ENCODE measurements at regions not wholly inside any gene's neighbourhood (a gene's known extent, or its start where the extent isn't known, plus 50 kb on each side); places are given as distances from the start of the nearest gene placed in this dataset.

DNA sequence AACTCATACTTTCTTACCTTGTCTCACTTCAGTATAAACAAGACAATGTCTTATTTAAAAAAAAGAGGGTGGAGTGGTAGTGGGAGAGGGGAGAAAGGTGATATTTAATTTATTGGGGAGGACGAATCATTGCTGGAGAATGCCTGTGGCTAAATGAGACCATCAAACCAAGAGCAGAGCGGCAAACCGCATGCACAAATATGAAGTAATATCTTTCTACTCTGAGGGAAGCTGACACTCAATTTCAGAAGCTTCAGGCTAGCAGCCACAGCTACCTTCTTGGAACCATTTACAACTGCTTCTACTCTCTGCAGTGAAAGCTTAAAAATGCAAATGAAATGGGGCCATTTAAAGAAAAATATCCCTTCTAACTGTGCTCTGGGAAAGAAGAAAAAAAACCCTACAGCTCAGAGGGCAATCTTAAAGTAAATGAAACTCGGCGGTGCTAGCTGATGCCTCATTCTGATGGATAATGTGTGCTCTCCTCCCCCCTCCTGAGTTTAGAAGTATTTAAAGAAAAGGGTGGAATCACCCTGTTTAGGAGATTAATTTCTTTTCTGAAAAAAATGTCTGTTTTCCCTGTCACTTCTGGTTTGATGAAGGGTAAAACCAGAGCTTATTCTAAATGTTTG is 178.2 kb upstream of the CAMK1G start:
- Mint-ChIP-seq H3K27ac (no peak overlapping the region), H3K9me3 (no peaks in the 10 kb centered on the region), H3K4me3 (no peak overlapping the region), H3K27me3 (peaks cover 5% of the 10 kb centered on the region), H3K4me1 (no peaks in the 10 kb centered on the region), H3K36me3 (ENCODE audit: low read depth) (no peaks in the 10 kb centered on the region)
- intact Hi-C loops (cut with micrococcal nuclease), result no loop called here
- DNase-seq, result no peak

DNA sequence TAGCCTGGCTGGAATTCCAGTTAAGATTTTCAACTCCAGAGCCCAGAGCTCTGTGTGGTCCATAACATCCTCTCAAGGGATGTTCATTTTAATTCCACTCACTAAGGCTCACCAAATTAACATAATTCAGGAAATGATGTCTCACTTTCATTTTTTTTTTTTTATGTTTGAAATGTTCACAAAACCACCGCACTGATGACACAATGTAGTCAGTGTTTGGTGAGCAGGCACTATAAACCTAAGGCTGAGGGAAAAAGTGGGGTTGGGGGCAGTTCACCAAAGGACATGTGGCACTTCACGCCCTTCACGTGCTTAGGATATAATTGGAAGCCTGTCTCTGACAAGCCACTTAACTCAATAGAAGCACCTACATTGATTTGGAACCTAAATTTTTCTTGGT is 177.3 kb upstream of the CAMK1G start:
- peaks cover 6% of the 10 kb centered on the region for H3K27me3 Mint-ChIP-seq
- H3K4me1 Mint-ChIP-seq, result no peaks in the 10 kb centered on the region
- no peak overlapping the region for H3K4me3 Mint-ChIP-seq
- H3K27ac Mint-ChIP-seq, result no peak overlapping the region
- no peaks in the 10 kb centered on the region for H3K9me3 Mint-ChIP-seq
- no peaks in the 10 kb centered on the region for H3K36me3 Mint-ChIP-seq (ENCODE audit: low read depth)
- DNase-seq, result no peak
- intact Hi-C loops (cut with micrococcal nuclease), result no loop called here

DNA sequence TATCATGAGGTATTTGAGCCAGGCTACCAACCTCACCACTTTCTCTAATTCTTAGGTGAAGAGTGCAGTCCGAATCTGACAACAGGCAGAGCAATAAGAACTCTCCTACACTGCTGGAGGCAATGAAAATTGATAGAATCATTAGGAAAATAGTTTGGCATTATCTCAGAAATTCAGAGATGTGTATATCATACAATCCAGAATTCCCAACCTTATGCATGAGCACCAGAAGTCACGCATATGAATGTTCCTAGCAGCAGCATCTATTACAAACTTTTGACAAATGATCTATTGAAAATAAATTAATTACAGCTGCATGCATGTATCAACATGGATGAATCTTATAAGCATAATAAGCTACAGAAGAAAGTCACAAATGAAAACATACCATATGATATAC is 176.9 kb upstream of the CAMK1G start:
- Mint-ChIP-seq H3K4me1 (no peaks in the 10 kb centered on the region), H3K27ac (no peak overlapping the region), H3K36me3 (ENCODE audit: low read depth) (no peaks in the 10 kb centered on the region), H3K9me3 (no peaks in the 10 kb centered on the region), H3K4me3 (no peak overlapping the region), H3K27me3 (peaks cover 10% of the 10 kb centered on the region)
- intact Hi-C loops (cut with micrococcal nuclease), result no loop called here
- DNase-seq, result no peak

DNA sequence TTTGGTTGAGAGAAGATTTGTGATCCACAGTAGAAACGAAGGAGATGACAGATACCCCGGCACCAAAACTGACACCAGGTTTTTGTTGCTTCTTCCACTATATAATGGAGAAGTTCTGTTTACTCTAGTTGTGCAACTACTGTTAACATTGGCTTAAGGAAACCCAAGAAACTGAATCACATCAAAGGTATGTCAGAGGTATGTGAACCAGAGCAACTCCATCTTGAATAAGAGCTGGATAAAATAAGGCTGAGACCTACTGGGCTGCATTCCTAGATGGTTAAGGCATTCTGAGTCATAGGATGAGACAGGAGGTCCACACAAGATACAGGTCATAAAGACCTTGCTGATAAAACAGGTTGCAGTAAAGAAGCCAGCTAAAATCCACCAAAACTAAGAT is 173.7 kb upstream of the CAMK1G start:
- H3K27ac Mint-ChIP-seq, result no peak overlapping the region
- DNase-seq, result no peak
- peaks cover 20% of the 10 kb centered on the region for H3K27me3 Mint-ChIP-seq
- H3K36me3 Mint-ChIP-seq (ENCODE audit: low read depth), result no peaks in the 10 kb centered on the region
- H3K9me3 Mint-ChIP-seq, result no peaks in the 10 kb centered on the region
- no peak overlapping the region for H3K4me3 Mint-ChIP-seq
- intact Hi-C loops (cut with micrococcal nuclease), result no loop called here
- H3K4me1 Mint-ChIP-seq, result no peaks in the 10 kb centered on the region

DNA sequence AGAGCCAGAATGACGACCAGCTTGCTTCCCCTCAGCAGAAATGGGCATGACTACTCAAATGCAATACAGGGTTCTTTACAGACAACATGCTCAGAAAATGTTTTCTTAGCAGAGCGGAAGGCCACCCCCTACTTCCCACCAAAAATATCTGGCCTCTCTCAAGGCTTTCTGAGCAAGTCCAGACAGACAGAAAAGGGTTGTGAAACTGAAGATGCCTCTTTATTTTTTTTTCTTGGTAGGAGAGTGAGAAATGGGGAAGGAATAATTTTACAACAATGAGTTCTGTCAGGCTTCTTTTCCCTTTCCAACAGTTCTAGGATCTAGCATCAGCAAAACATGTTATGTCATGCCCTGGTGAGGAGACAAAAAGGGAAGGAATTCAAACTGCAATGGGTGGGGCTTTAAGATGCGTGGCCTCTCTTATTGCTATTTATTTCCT is 172.0 kb upstream of the CAMK1G start:
- H3K4me1 Mint-ChIP-seq, result no peaks in the 10 kb centered on the region
- no peaks in the 10 kb centered on the region for H3K9me3 Mint-ChIP-seq
- no peaks in the 10 kb centered on the region for H3K36me3 Mint-ChIP-seq (ENCODE audit: low read depth)
- no peak overlapping the region for H3K4me3 Mint-ChIP-seq
- DNase-seq, result no peak
- H3K27me3 Mint-ChIP-seq, result peaks cover 18% of the 10 kb centered on the region
- intact Hi-C loops (cut with micrococcal nuclease), result no loop called here
- no peak overlapping the region for H3K27ac Mint-ChIP-seq

DNA sequence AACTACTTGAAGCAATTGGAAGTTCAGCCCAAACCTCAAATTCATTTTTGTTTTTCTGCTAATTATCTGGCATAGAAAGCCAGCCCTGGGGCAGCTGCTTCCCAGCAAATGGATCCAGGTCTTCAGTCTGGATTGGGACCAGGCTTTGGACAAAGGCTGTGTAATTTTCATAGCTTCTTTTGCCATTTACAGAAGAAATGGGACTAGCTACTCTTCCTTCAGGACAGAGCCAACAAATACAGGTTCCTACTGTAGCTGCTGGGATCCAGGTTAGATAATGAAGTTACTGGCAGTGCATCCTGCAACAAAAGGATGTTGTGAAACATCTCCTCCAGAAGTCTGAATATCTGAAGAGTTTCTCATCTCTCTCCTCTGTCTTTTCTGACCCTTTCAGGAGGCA is 171.5 kb upstream of the CAMK1G start:
- no peak for DNase-seq
- Mint-ChIP-seq H3K27me3 (peaks cover 18% of the 10 kb centered on the region), H3K9me3 (no peaks in the 10 kb centered on the region), H3K36me3 (ENCODE audit: low read depth) (no peaks in the 10 kb centered on the region), H3K4me3 (no peak overlapping the region), H3K4me1 (no peaks in the 10 kb centered on the region), H3K27ac (no peak overlapping the region)
- intact Hi-C loops (cut with micrococcal nuclease), result no loop called here

DNA sequence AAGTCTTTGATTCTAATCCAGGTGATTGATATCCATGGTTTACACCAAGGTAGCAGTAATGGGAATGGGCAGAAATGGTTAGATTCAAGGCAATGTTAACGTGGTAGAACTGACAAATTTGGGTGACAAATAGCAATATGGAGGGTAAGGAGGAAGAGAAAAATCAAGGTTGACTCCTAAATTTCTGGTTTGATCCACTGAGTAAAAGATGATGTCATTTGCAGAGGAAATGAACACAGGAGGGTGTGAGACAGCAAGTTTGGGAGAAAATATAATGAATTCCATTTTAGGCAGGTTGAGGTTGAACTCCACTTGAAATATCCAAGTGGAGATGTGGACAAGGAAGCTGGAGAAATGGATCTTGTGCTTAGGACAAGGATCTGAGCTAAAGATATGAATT is 170.9 kb upstream of the CAMK1G start:
- H3K4me3 Mint-ChIP-seq, result no peak overlapping the region
- H3K9me3 Mint-ChIP-seq, result no peaks in the 10 kb centered on the region
- peaks cover 21% of the 10 kb centered on the region for H3K27me3 Mint-ChIP-seq
- DNase-seq, result no peak
- H3K36me3 Mint-ChIP-seq (ENCODE audit: low read depth), result no peaks in the 10 kb centered on the region
- H3K4me1 Mint-ChIP-seq, result peaks cover 2% of the 10 kb centered on the region
- no peak overlapping the region for H3K27ac Mint-ChIP-seq
- intact Hi-C loops (cut with micrococcal nuclease), result no loop called here

DNA sequence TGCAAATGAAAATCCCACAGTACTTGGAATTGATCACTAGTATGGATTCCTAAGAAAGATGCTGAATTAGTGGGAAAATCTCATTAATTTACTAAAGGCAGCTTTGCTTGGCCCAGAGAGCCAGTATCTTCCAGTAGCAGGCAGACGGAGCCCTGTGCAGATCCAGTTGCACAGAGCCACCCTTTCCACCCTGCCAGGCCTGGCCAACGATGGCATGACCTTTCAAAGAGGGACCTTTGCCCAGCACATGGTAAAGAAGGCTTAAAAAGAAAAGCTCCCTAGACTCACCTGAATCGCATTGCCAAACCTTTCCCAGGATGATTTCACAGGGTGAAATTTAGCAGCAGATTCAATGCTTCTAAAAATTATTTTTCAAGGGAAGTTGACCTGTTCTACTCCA is 170.5 kb upstream of the CAMK1G start:
- H3K36me3 Mint-ChIP-seq (ENCODE audit: low read depth), result no peaks in the 10 kb centered on the region
- H3K4me3 Mint-ChIP-seq, result no peak overlapping the region
- peaks cover 21% of the 10 kb centered on the region for H3K27me3 Mint-ChIP-seq
- no peak for DNase-seq
- peaks cover 2% of the 10 kb centered on the region for H3K4me1 Mint-ChIP-seq
- H3K27ac Mint-ChIP-seq, result no peak overlapping the region
- no peaks in the 10 kb centered on the region for H3K9me3 Mint-ChIP-seq
- intact Hi-C loops (cut with micrococcal nuclease), result no loop called here

DNA sequence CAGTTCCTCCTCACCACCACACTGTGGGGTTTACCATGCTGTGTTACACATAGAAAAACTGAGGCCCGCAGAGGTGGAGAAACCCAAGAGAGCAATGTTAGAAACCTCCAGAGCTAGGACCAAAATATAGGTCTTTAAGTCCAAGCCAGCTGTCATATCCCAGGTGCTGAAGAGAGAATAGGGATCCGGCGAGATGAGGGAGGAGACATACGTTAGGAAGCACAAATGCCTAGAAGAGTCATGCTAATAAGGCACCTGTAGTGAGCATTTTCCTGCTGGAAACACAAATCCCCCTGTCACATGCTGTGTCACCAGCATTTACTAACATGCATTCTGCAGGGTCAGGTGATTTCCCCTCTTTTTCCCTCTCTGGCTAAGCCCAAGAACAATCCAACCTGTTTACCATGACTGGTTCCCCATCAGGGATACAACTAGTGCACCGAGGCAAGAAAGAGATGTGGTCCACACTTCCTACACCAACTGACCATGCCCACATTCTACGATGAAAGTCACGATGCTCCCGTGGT is 168.6 kb upstream of the CAMK1G start:
- intact Hi-C loops (cut with micrococcal nuclease), result no loop called here
- peaks cover 19% of the 10 kb centered on the region for H3K27me3 Mint-ChIP-seq
- H3K27ac Mint-ChIP-seq, result no peak overlapping the region
- peaks cover 2% of the 10 kb centered on the region for H3K4me1 Mint-ChIP-seq
- no peaks in the 10 kb centered on the region for H3K9me3 Mint-ChIP-seq
- H3K4me3 Mint-ChIP-seq, result no peak overlapping the region
- DNase-seq, result no peak
- no peaks in the 10 kb centered on the region for H3K36me3 Mint-ChIP-seq (ENCODE audit: low read depth)

DNA sequence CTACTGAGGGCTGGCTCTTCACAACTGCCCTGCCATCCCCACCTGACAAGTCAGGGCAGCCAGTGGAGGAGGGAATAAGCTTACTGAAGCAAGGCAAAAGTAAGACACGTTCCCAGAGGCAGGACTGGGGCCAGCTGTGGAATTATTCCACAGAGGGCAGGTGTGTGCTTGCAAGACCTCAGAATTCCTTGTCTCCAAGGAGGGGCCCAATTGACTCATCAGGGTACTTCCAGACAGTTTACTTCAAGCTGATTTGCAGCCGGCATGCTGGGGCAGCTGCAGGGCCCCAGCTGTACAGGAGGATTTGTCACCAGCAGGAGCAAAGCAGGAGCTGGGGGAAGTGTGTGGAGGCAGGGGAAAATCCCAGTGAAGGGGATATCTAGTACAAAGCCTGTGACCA is 167.5 kb upstream of the CAMK1G start:
- Mint-ChIP-seq H3K27ac (no peak overlapping the region), H3K36me3 (ENCODE audit: low read depth) (no peaks in the 10 kb centered on the region), H3K9me3 (no peaks in the 10 kb centered on the region), H3K4me3 (no peak overlapping the region), H3K4me1 (peaks cover 2% of the 10 kb centered on the region), H3K27me3 (peaks cover 17% of the 10 kb centered on the region)
- intact Hi-C loops (cut with micrococcal nuclease), result no loop called here
- DNase-seq, result no peak

DNA sequence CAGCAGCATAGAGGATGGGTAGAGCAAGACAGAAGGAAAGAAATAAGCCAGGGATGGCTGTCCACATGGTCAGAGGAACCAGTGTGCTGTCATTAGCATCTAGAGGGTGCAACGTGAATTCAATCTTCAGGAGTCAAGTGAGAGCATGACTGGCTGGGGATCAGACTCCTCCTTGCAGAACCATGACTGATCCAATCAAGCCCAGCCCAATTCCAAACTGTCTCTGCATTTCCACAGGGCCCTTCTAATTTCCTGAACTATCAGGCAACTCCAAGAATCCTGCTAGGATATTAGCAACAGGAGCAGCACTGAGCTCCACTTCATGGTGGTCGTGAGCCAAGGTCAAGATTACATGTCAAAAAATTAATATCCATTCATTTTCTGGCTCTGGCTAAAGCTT is 166.8 kb upstream of the CAMK1G start:
- H3K4me1 Mint-ChIP-seq, result peaks cover 2% of the 10 kb centered on the region
- H3K9me3 Mint-ChIP-seq, result no peaks in the 10 kb centered on the region
- no peak overlapping the region for H3K27ac Mint-ChIP-seq
- H3K4me3 Mint-ChIP-seq, result no peak overlapping the region
- DNase-seq, result no peak
- intact Hi-C loops (cut with micrococcal nuclease), result no loop called here
- peaks cover 12% of the 10 kb centered on the region for H3K27me3 Mint-ChIP-seq
- H3K36me3 Mint-ChIP-seq (ENCODE audit: low read depth), result no peaks in the 10 kb centered on the region

DNA sequence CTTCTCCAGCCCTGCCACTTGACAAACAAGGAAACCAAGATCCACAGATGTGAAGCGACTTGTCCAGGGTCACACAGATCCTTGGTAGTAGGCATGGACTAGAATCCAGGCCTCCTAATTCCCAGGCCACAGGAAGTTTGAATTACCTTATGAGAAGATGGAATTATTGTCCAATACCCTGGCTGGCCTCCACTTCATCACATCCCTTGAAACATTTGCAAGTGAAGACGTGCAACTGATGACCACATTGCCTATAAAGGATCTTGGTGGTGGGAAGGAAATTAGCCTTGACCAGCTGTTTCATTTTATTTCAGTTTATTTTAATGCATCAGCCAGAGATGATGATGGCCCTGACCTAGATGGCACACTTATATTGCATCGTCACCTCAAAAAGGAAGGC is 165.8 kb upstream of the CAMK1G start:
- no peak overlapping the region for H3K27ac Mint-ChIP-seq
- H3K4me3 Mint-ChIP-seq, result no peak overlapping the region
- intact Hi-C loops (cut with micrococcal nuclease), result no loop called here
- peaks cover 2% of the 10 kb centered on the region for H3K4me1 Mint-ChIP-seq
- H3K36me3 Mint-ChIP-seq (ENCODE audit: low read depth), result no peaks in the 10 kb centered on the region
- H3K27me3 Mint-ChIP-seq, result peaks cover 8% of the 10 kb centered on the region
- no peak for DNase-seq
- H3K9me3 Mint-ChIP-seq, result no peaks in the 10 kb centered on the region

DNA sequence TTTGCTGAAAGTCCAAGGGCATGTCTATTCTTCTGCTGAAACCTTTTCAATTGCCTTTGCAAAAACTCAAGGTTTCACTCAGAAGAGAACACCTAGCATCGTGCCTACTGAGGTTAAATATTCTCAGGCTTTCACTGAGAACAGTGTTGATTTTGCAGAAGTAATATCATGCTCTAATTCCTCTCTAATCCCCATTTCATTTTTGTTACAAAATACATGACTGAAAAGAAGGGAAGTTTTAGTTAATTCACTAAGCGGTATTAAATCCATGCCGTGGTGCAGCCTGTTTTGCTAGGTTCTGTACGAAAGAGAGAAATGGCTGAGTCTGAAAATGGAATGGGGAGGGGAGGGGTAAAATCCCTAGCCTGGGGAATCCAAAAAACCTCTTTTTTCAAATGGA is 163.2 kb upstream of the CAMK1G start:
- no peaks in the 10 kb centered on the region for H3K36me3 Mint-ChIP-seq (ENCODE audit: low read depth)
- no peak for DNase-seq
- intact Hi-C loops (cut with micrococcal nuclease), result no loop called here
- no peak overlapping the region for H3K4me3 Mint-ChIP-seq
- H3K4me1 Mint-ChIP-seq, result peaks cover 2% of the 10 kb centered on the region
- H3K27ac Mint-ChIP-seq, result no peak overlapping the region
- no peaks in the 10 kb centered on the region for H3K9me3 Mint-ChIP-seq
- H3K27me3 Mint-ChIP-seq, result peaks cover 10% of the 10 kb centered on the region

DNA sequence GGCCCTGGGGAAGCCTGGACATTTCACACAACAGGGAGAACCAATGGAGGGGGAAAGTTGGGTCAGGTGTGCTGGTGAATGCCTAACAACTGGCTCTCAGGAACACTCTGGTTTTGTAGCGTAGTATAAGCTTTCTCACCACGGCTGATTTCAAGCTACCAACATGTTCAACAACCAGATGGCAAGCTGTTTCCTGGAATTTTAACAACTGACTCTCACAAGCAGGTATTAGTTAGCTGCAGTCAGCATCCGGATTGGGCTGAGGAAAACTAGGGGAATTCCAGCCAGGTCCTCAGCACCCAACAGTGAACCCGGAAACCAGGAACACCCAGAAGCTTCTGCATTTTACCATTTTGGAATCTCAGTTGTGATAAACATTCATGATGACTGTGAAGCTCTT is 162.3 kb upstream of the CAMK1G start:
- no peaks in the 10 kb centered on the region for H3K9me3 Mint-ChIP-seq
- no peak overlapping the region for H3K4me3 Mint-ChIP-seq
- intact Hi-C loops (cut with micrococcal nuclease), result no loop called here
- DNase-seq, result no peak
- peaks cover 10% of the 10 kb centered on the region for H3K27me3 Mint-ChIP-seq
- no peak overlapping the region for H3K27ac Mint-ChIP-seq
- peaks cover 5% of the 10 kb centered on the region for H3K4me1 Mint-ChIP-seq
- H3K36me3 Mint-ChIP-seq (ENCODE audit: low read depth), result no peaks in the 10 kb centered on the region

DNA sequence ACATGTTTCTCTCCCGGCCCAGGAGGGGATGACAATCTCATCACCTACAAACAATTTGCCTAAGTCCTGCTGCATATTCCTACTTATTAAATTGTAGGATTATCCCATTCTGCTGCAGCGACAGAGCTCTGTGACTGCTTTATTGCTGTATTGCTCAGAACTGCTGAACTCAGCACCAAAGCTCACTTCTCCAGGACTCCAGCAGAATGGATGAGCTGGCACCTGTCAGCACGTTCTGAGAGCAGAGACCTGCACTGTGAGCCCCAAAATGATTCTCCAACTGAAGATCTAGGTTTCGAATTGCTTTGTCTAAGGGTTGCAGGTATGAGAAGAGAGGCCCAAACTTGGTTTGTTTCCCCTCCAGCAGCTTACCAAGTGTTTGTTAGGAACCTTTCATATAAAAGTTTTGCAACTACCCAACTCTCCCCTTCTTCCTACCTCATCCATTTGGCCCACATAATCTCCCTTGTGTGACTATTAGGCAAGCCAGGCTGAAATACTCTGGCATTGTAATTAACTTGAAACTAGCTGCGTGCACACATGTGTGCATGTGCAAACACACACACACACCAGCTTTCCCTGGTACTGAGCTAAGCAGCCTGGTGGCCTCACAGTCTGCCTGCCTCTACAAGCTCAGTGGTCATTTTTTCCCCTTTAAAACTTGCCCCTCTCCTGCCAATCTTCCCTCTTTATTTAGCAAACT is 161.4 kb upstream of the CAMK1G start:
- H3K27me3 Mint-ChIP-seq, result peaks cover 9% of the 10 kb centered on the region

More for the DNA sequence above, 161.4 kb upstream of the CAMK1G start:
- Mint-ChIP-seq H3K9me3 (no peaks in the 10 kb centered on the region), H3K4me1 (peaks cover 5% of the 10 kb centered on the region), H3K36me3 (ENCODE audit: low read depth) (no peaks in the 10 kb centered on the region), H3K4me3 (no peak overlapping the region), H3K27ac (no peak overlapping the region)
- no peak for DNase-seq
- intact Hi-C loops (cut with micrococcal nuclease), result no loop called here

Data from activated CD4-positive, alpha-beta T cell treated with anti-CD3 and anti-CD28 coated beads, Interleukin-2, amount 10 ng/mL, durations not matched to agents 24 days and 14 days (primary cell).